OCI-LY1 (cell line): ENCODE measurements at regions not wholly inside any gene's neighbourhood (a gene's known extent, or its start where the extent isn't known, plus 50 kb on each side); places are given as distances from the start of the nearest gene placed in this dataset.

Source experiments
- H2AFZ ChIP-seq: fragments of 200-600 bp; sonication (generic), shearing (Covaris generic); 2 replicates; pipeline ENCODE4 v1.6.0; 2014; ENCODE audit warnings: antibody characterized with exemption, mild to moderate bottlenecking, low read length
- H3F3A ChIP-seq: fragments of 200-600 bp; sonication (generic), shearing (Covaris generic); 2 replicates; pipeline ENCODE4 v1.6.0; 2014; ENCODE audit warnings: mild to moderate bottlenecking, antibody characterized with exemption, low read length, moderate library complexity; ENCODE audit not compliant: insufficient read depth
- H3K27ac ChIP-seq: fragments of 200-600 bp; sonication (generic); 2 replicates; pipeline ENCODE4 v1.5.1; 2014; ENCODE audit warnings: low read length, mixed run types, mild to moderate bottlenecking, low read depth; ENCODE audit not compliant: poor library complexity, severe bottlenecking
- H3K27me3 ChIP-seq: fragments of 200-600 bp; sonication (generic); 2 replicates; pipeline ENCODE4 v1.6.0; 2014; ENCODE audit warnings: antibody characterized with exemption, mild to moderate bottlenecking, low read length, moderate library complexity; ENCODE audit not compliant: insufficient read depth
- H3K36me3 ChIP-seq: fragments of 200-600 bp; sonication (generic); 2 replicates; pipeline ENCODE4 v1.6.1; 2014; ENCODE audit warnings: mild to moderate bottlenecking, antibody characterized with exemption, low read length, moderate library complexity, mixed read lengths; ENCODE audit not compliant: insufficient read depth
- H3K4me1 ChIP-seq: fragments of 200-600 bp; sonication (generic); 2 replicates; pipeline ENCODE4 v1.5.1; 2014; ENCODE audit warnings: mild to moderate bottlenecking, low read length, moderate library complexity; ENCODE audit not compliant: insufficient read depth, severe bottlenecking
- H3K4me2 ChIP-seq: fragments of 200-600 bp; sonication (generic), shearing (Covaris generic); 2 replicates; pipeline ENCODE4 v1.6.1; 2014; ENCODE audit warnings: low read length
- H3K4me3 ChIP-seq: fragments of 200-600 bp; sonication (generic); 2 replicates; pipeline ENCODE4 v1.5.1; 2014; ENCODE audit warnings: low read length, low read depth, mild to moderate bottlenecking, mixed read lengths; ENCODE audit not compliant: poor library complexity, severe bottlenecking
- H3K79me2 ChIP-seq: fragments of 200-600 bp; shearing (Covaris generic); 2 replicates; pipeline ENCODE4 v1.6.1; 2016; ENCODE audit warnings: mixed run types, low read length, mixed read lengths; ENCODE audit not compliant: insufficient read depth
- H3K9ac ChIP-seq: fragments of 200-600 bp; sonication (generic), shearing (Covaris generic); 2 replicates; pipeline ENCODE4 v1.6.1; 2014; ENCODE audit warnings: mild to moderate bottlenecking, low read length, mixed read lengths
- H3K9me2 ChIP-seq: fragments of 200-600 bp; sonication (generic), shearing (Covaris generic); 2 replicates; pipeline ENCODE4 v1.6.1; 2014; ENCODE audit warnings: low read depth, mild to moderate bottlenecking, low read length, mixed read lengths
- H3K9me3 ChIP-seq: fragments of 200-600 bp; shearing (Covaris generic); 2 replicates; pipeline ENCODE4 v1.6.1; 2014; ENCODE audit warnings: low read length, mixed read lengths
- H4K20me1 ChIP-seq: fragments of 200-600 bp; sonication (generic), shearing (Covaris generic); 2 replicates; pipeline ENCODE4 v1.6.0; 2016; ENCODE audit warnings: mild to moderate bottlenecking, low read length; ENCODE audit not compliant: insufficient read depth
- EZH2 ChIP-seq: fragments of 200-600 bp; sonication (generic), shearing (Covaris generic); IDR thresholded peaks from 2 replicates; pipeline ENCODE4 v1.8.0; 2017; ENCODE audit warnings: borderline replicate concordance, mixed run types, mild to moderate bottlenecking, antibody characterized with exemption, low read length, moderate library complexity, mixed read lengths
- TF ChIP-seq, protein P1 (sequence below): fragments of 200-600 bp; sonication (generic), shearing (Covaris generic); IDR thresholded peaks from 2 replicates; pipeline ENCODE4 v1.5.1; 2017; ENCODE audit warnings: mild to moderate bottlenecking, antibody characterized with exemption, low read length, moderate library complexity, mixed read lengths

DNA sequence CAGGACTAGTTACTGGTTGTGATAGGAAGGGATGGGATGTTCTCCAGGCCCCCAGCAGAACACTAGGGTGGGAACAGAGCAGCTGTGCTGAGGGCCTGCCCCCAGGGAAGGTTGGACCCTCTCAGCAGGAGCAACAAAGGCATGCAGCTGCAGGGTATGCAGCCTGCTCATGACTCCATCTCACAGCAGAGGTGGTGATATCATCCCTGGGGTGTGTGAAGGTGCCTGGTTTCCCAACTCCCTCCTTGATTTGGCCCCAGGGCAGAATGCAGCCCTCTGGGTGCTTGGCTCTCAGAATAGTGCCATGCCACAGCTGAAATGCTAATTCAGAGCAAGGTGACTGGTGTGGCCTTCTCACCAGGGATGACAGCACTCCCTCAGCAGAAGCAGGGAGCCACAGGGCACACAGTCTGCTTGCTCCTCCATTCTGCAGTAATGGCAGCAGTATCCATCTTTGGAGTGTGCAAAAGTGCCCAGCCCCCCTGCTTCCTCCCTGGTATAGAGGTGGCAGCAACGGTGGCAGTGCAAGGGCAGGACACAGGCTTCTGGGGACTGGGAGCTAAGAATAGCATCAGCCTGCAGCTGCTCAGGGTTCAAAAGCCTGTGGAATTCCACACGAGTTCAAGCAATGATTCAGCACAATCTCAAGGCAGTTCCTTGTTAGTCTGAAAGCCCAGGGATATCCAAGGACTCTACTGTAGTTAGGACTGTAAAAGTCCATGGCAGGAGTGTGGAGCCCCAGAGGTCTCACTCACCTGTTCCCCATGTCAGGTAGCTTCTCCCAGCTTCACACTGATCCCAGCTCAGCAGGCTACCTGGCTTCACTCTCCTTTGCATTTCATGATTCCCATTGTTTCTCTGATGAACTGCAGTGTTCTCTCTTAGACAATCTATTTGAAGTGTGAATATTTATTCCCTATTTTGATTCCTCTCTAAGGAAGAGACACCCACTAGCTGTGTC, 298.1 kb upstream of the FOXG1 start:
- no peaks in the 10 kb centered on the region for H3K36me3 ChIP-seq
- no peaks in the 10 kb centered on the region for H3K79me2 ChIP-seq
- no peaks in the 10 kb centered on the region for H3K4me1 ChIP-seq
- no peaks in the 10 kb centered on the region for H3F3A ChIP-seq
- no peak overlapping the region for H3K9ac ChIP-seq
- H3K9me2 ChIP-seq: no peaks in the 10 kb centered on the region
- H4K20me1 ChIP-seq: no peaks in the 10 kb centered on the region
- H3K4me2 ChIP-seq: no peak overlapping the region
- no peaks in the 10 kb centered on the region for H3K9me3 ChIP-seq
- H2AFZ ChIP-seq: no peak overlapping the region
- no peak overlapping the region for H3K27ac ChIP-seq
- no peaks in the 10 kb centered on the region for H3K27me3 ChIP-seq
- H3K4me3 ChIP-seq: no peak overlapping the region
- TF ChIP-seq, protein P1, sequence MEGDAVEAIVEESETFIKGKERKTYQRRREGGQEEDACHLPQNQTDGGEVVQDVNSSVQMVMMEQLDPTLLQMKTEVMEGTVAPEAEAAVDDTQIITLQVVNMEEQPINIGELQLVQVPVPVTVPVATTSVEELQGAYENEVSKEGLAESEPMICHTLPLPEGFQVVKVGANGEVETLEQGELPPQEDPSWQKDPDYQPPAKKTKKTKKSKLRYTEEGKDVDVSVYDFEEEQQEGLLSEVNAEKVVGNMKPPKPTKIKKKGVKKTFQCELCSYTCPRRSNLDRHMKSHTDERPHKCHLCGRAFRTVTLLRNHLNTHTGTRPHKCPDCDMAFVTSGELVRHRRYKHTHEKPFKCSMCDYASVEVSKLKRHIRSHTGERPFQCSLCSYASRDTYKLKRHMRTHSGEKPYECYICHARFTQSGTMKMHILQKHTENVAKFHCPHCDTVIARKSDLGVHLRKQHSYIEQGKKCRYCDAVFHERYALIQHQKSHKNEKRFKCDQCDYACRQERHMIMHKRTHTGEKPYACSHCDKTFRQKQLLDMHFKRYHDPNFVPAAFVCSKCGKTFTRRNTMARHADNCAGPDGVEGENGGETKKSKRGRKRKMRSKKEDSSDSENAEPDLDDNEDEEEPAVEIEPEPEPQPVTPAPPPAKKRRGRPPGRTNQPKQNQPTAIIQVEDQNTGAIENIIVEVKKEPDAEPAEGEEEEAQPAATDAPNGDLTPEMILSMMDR: no peak
- no peak for TF ChIP-seq EZH2

DNA sequence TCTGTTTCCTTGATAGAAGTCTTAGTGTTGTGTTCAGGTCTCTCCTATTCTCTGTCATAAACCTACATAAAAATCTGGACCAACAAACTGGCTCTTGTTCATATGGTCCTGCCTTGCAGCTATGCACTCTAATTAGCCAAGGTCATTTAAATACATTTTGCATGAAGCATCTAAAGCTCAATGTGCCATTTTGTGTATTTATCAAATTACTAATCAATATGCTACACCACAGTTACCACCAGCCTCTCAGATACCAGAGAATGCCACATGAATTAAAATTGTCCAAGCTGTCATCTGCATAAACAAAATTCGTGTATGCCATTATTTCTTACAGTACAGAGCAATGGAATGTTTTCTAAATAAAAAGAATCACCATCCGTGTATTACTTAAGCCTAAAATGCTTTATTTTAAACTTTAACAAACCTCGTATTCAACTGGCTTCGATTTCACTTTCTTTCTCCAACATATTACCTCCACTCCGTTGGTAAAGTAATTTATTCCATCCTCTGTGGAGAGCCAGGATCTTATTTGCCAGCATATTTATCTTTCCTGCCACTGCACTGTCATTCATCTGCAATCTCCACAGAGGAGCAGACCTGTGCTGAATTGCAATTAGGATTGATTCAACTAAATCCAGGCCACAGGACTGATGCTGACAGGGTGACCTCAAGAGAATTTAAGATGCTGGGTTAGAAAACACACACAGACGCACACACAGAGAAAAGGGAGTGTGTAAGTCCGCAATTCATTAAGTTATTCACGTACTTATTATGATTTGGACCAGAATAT, 284.1 kb upstream of the FOXG1 start:
- TF ChIP-seq, protein P1: no peak
- TF ChIP-seq EZH2: no peak
- H3K4me3 ChIP-seq: no peak overlapping the region

DNA sequence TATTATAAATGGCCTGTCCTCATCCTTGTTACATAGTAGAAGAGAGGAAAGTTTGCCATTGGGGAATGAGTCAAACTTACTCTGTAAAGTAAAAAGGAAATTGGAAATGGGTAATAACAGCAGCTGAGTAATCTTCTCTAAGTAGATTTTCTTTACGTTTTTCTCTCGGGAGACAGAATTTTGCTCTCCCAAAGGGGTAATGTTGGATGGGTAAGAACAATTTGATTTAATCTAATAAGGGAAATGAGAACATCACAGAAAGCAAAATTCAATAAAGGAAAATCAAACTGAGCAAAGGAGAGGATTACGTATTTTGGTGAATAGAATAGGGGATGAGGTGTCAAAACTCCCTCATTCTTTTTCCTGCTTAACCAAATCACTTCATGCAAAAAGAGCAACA, 283.1 kb upstream of the FOXG1 start:
- no peaks in the 10 kb centered on the region for H3K36me3 ChIP-seq
- no peaks in the 10 kb centered on the region for H4K20me1 ChIP-seq
- H3K79me2 ChIP-seq: no peaks in the 10 kb centered on the region
- no peaks in the 10 kb centered on the region for H3F3A ChIP-seq
- H3K4me2 ChIP-seq: no peak overlapping the region
- TF ChIP-seq, protein P1: no peak
- no peak for TF ChIP-seq EZH2
- no peaks in the 10 kb centered on the region for H3K4me1 ChIP-seq
- no peaks in the 10 kb centered on the region for H3K9me3 ChIP-seq
- H2AFZ ChIP-seq: no peak overlapping the region
- no peaks in the 10 kb centered on the region for H3K27me3 ChIP-seq
- no peaks in the 10 kb centered on the region for H3K9me2 ChIP-seq
- no peak overlapping the region for H3K9ac ChIP-seq
- no peak overlapping the region for H3K27ac ChIP-seq
- H3K4me3 ChIP-seq: no peak overlapping the region

More for the DNA sequence above, 284.1 kb upstream of the FOXG1 start:
- H4K20me1 ChIP-seq: no peaks in the 10 kb centered on the region
- H3K9me2 ChIP-seq: no peaks in the 10 kb centered on the region
- no peak overlapping the region for H3K9ac ChIP-seq
- H3F3A ChIP-seq: no peaks in the 10 kb centered on the region
- H3K9me3 ChIP-seq: no peaks in the 10 kb centered on the region
- H3K4me1 ChIP-seq: no peaks in the 10 kb centered on the region
- no peaks in the 10 kb centered on the region for H3K36me3 ChIP-seq
- H3K4me2 ChIP-seq: no peak overlapping the region
- H3K27me3 ChIP-seq: no peaks in the 10 kb centered on the region
- H3K27ac ChIP-seq: no peak overlapping the region
- no peak overlapping the region for H2AFZ ChIP-seq
- H3K79me2 ChIP-seq: no peaks in the 10 kb centered on the region
